HCT116 (cell line): ENCODE measurements at regions not wholly inside any gene's neighbourhood (a gene's known extent, or its start where the extent isn't known, plus 50 kb on each side); places are given as distances from the start of the nearest gene placed in this dataset.

ENCODE experiments used
- ATAC-seq: fragments of 200-7000 bp; cut with Tn5 transposase; 2 replicates; pipeline ENCODE4 v1.9.1; 2020; ENCODE audit warnings: mild to moderate bottlenecking, moderate library complexity
- BruUV-seq: library from RNA; stranded (reverse); fragments of 400-500 nt; replicated peaks from 2 replicates; lab custom pipeline; 2021; lab: Mats Ljungman, UMichigan
- CTCF ChIA-PET: fragments of 300-600 bp; sonication (Branson Sonifier 250); formaldehyde crosslinking; loops from one replicate; lab custom pipeline; 2021; ENCODE audit warnings: antibody characterized with exemption; lab: Charles Lee
- POLR2A ChIA-PET: fragments of 300-600, 350-600 bp; sonication (Branson Sonifier 250); formaldehyde crosslinking; loops from one replicate; lab custom pipeline; 2021; ENCODE audit warnings: antibody characterized with exemption; lab: Charles Lee
- RAD21 ChIA-PET, 2 experiments: fragments of 300-600 bp; sonication (Branson Sonifier 250); formaldehyde crosslinking; loops; one replicate each; lab custom pipeline; 2023; ENCODE audit warnings: low total read pairs in 2 of 2; ENCODE audit not compliant: uncharacterized antibody in 2 of 2, unreplicated experiment in 2 of 2, low non-redundant PET in 1 of 2; lab: Charles Lee
- DNase-seq: peaks from one replicate; pipeline ENCODE4 v3.0.0-alpha.2; 2010; ENCODE audit warnings: low read depth, low spot score
- H2AFZ ChIP-seq: fragments of 200-600 bp; shearing (Covaris generic), sonication (generic); 2 replicates; pipeline ENCODE4 v1.6.1; 2017; ENCODE audit warnings: low read depth, mixed run types, mixed read lengths, antibody characterized with exemption, low read length; ENCODE audit not compliant: poor library complexity, severe bottlenecking
- H3K27ac ChIP-seq: 2 replicates; pipeline ENCODE4 v1.5.1; 2012; ENCODE audit warnings: low read depth, low read length
- H3K27me3 ChIP-seq: fragments of 200-600 bp; sonication (generic); 2 replicates; pipeline ENCODE4 v1.6.1; 2016; ENCODE audit warnings: mixed run types, low read length, mixed read lengths; ENCODE audit not compliant: insufficient read depth
- H3K36me3 ChIP-seq, 2 experiments: fragments of 200-500 bp in 1 of 2; fragments of 200-600 bp in 1 of 2; sonication (Bioruptor generic) in 1 of 2; sonication (generic) in 1 of 2; 2 replicates each; pipeline versions ENCODE4 v1.5.1 to v1.6.1; 2014 to 2016; ENCODE audit warnings: low read length in 2 of 2, inconsistent platforms in 1 of 2, mixed read lengths in 1 of 2, mixed run types in 1 of 2; ENCODE audit not compliant: insufficient read depth in 2 of 2, control insufficient read depth in 1 of 2
- H3K4me1 ChIP-seq, 2 experiments: fragments of 200-600 bp in 1 of 2; sonication (generic) in 1 of 2; 2 replicates each; pipeline versions ENCODE4 v1.5.1 to v1.6.1; 2012 to 2017; ENCODE audit warnings: low read length in 2 of 2, inconsistent platforms in 1 of 2, mild to moderate bottlenecking in 1 of 2, mixed read lengths in 1 of 2, mixed run types in 1 of 2, moderate library complexity in 1 of 2; ENCODE audit not compliant: insufficient read depth in 2 of 2, control insufficient read depth in 1 of 2
- H3K4me2 ChIP-seq: fragments of 200-600 bp; sonication (generic); 2 replicates; pipeline ENCODE4 v1.6.1; 2017; ENCODE audit warnings: mixed run types, low read length, mixed read lengths
- H3K4me3 ChIP-seq, 2 experiments: fragments of 200-600 bp in 1 of 2; sonication (generic) in 1 of 2; replicated peaks in 1 of 2; 2 replicates each; pipeline ENCODE4 v1.5.1; 2011 to 2016; ENCODE audit warnings: low read length in 2 of 2, control low read depth in 1 of 2, low read depth in 1 of 2, mild to moderate bottlenecking in 1 of 2, mixed read lengths in 1 of 2, mixed run types in 1 of 2
- H3K79me2 ChIP-seq: fragments of 200-600 bp; sonication (generic); 2 replicates; pipeline ENCODE4 v1.6.1; 2017; ENCODE audit warnings: mild to moderate bottlenecking, mixed run types, low read length, moderate library complexity, mixed read lengths; ENCODE audit not compliant: insufficient read depth
- H3K9ac ChIP-seq: fragments of 200-600 bp; sonication (generic); 2 replicates; pipeline ENCODE4 v1.6.1; 2016; ENCODE audit warnings: low read length, mixed read lengths
- H3K9me2 ChIP-seq: fragments of 200-600 bp; sonication (generic), shearing (Covaris generic); 2 replicates; pipeline ENCODE4 v1.6.1; 2017; ENCODE audit warnings: mixed run types, mild to moderate bottlenecking, moderate library complexity; ENCODE audit not compliant: insufficient read depth
- H3K9me3 ChIP-seq, 2 experiments: fragments of 200-500 bp in 1 of 2; fragments of 200-600 bp in 1 of 2; sonication (Bioruptor generic) in 1 of 2; sonication (generic) in 1 of 2; 2 replicates each; pipeline ENCODE4 v1.6.1; 2014 to 2017; ENCODE audit warnings: low read length in 2 of 2, mixed read lengths in 2 of 2, inconsistent platforms in 1 of 2, low read depth in 1 of 2, mild to moderate bottlenecking in 1 of 2, mixed run types in 1 of 2, moderate library complexity in 1 of 2; ENCODE audit not compliant: control insufficient read depth in 1 of 2, insufficient read depth in 1 of 2
- H4K20me1 ChIP-seq: fragments of 200-600 bp; sonication (generic), shearing (Covaris generic); 2 replicates; pipeline ENCODE4 v1.6.1; 2017; ENCODE audit warnings: mixed run types, mild to moderate bottlenecking, moderate library complexity; ENCODE audit not compliant: insufficient read depth
- ATF3 ChIP-seq: IDR thresholded peaks from 2 replicates; pipeline ENCODE4 v1.6.1; 2012
- CBX3 ChIP-seq: IDR thresholded peaks from 2 replicates; pipeline ENCODE4 v1.6.1; 2012; ENCODE audit warnings: low read depth
- CEBPB ChIP-seq: IDR thresholded peaks from 2 replicates; pipeline ENCODE4 v1.6.1; 2012; ENCODE audit warnings: low read depth
- CTCF ChIP-seq, 3 experiments: fragments of 200-600 bp in 1 of 3; sonication (generic) in 1 of 3; IDR thresholded peaks in 2 of 3; conservative IDR thresholded peaks in 1 of 3; 2 replicates each; pipeline ENCODE4 v1.5.1; 2012 to 2017; ENCODE audit warnings: low read depth in 2 of 3, low read length in 2 of 3, antibody characterized with exemption in 1 of 3, borderline replicate concordance in 1 of 3, control low read depth in 1 of 3, mild to moderate bottlenecking in 1 of 3, mixed read lengths in 1 of 3, mixed run types in 1 of 3, moderate library complexity in 1 of 3; ENCODE audit not compliant: insufficient read depth in 1 of 3
- EGR1 ChIP-seq: IDR thresholded peaks from 2 replicates; pipeline ENCODE4 v1.6.1; 2012; ENCODE audit warnings: low read depth
- EZH2phosphoT487 ChIP-seq: fragments of 200-600 bp; IDR thresholded peaks from 2 replicates; pipeline ENCODE4 v1.6.1; 2018; ENCODE audit warnings: antibody characterized with exemption, borderline replicate concordance
- FOSL1 ChIP-seq: IDR thresholded peaks from 2 replicates; pipeline ENCODE4 v1.6.1; 2012; ENCODE audit warnings: low read depth
- JUND ChIP-seq: IDR thresholded peaks from 2 replicates; pipeline ENCODE4 v1.6.1; 2012
- MAX ChIP-seq: IDR thresholded peaks from 2 replicates; pipeline ENCODE4 v1.6.1; 2012
- POLR2A ChIP-seq: IDR thresholded peaks from 2 replicates; pipeline ENCODE4 v1.7.0; 2011; ENCODE audit warnings: borderline replicate concordance; ENCODE audit not compliant: insufficient read depth, insufficient read length; ENCODE audit errors: extremely low read depth
- POLR2AphosphoS5 ChIP-seq: IDR thresholded peaks from 2 replicates; pipeline ENCODE4 v1.6.1; 2011; ENCODE audit warnings: mild to moderate bottlenecking, low read depth, low read length, moderate library complexity
- RAD21 ChIP-seq: IDR thresholded peaks from 2 replicates; pipeline ENCODE4 v1.6.1; 2012; ENCODE audit warnings: low read depth, mild to moderate bottlenecking
- SP1 ChIP-seq: IDR thresholded peaks from 2 replicates; pipeline ENCODE4 v1.6.1; 2012; ENCODE audit warnings: low read depth
- TCF7L2 ChIP-seq: IDR thresholded peaks from 2 replicates; pipeline ENCODE4 v1.7.0; 2011; ENCODE audit warnings: borderline replicate concordance, inconsistent platforms; ENCODE audit not compliant: insufficient read depth, insufficient read length; ENCODE audit errors: extremely low read depth
- YY1 ChIP-seq: IDR thresholded peaks from 2 replicates; pipeline ENCODE4 v1.6.1; 2011; ENCODE audit warnings: low read length, low read depth, moderate library complexity, mild to moderate bottlenecking; ENCODE audit not compliant: insufficient replicate concordance; ENCODE audit errors: extremely low read depth
- ZBTB33 ChIP-seq: IDR thresholded peaks from 2 replicates; pipeline ENCODE4 v1.6.1; 2011; ENCODE audit warnings: mild to moderate bottlenecking, low read length, moderate library complexity; ENCODE audit not compliant: insufficient replicate concordance; ENCODE audit errors: extremely low read depth
- ZFX ChIP-seq: fragments of 450-650 bp; IDR thresholded peaks from 2 replicates; pipeline ENCODE4 v1.6.1; 2017
- ZNF274 ChIP-seq: fragments of 200-500 bp; sonication (Bioruptor generic); IDR thresholded peaks from 2 replicates; pipeline ENCODE4 v1.6.1; 2014; ENCODE audit warnings: mild to moderate bottlenecking, low read depth, low read length, inconsistent platforms
- intact Hi-C: fragments of 100-400 bp; cut with micrococcal nuclease; formaldehyde crosslinking; loops from 2 replicates; pipeline ENCODE4 v1.10.0; 2022

- H3K9me2 ChIP-seq: no peaks in the 10 kb centered on the region
- no peak for DNase-seq
- no peaks in the 10 kb centered on the region for H4K20me1 ChIP-seq
- ChIA-PET POLR2A (no interaction called here), CTCF (no interaction called here), RAD21 (no interaction called here)
- ATAC-seq: no peak
- H3K4me1 ChIP-seq: no peaks in the 10 kb centered on the region
- H3K4me2 ChIP-seq: no peak overlapping the region
- H3K9ac ChIP-seq: no peak overlapping the region
- no peaks in the 10 kb centered on the region for H3K79me2 ChIP-seq
- no peaks in the 10 kb centered on the region for H3K27me3 ChIP-seq
- H2AFZ ChIP-seq: no peak overlapping the region
- H3K9me3 ChIP-seq: no peaks in the 10 kb centered on the region
- intact Hi-C loops: no loop called here
- TF ChIP-seq POLR2AphosphoS5 (no peak), FOSL1 (no peak), EGR1 (no peak), ZNF274 (no peak), YY1 (no peak), CBX3 (no peak), TCF7L2 (no peak), ZFX (no peak), RAD21 (no peak), CTCF (IDR thresholded peaks at IDR 0.05 in 2 of 3, conservative IDR thresholded peaks at IDR 0.05 in 1 of 3; ENCODE audit: borderline replicate concordance in 1 of 3, insufficient read depth in 1 of 3, low read depth in 2 of 3, low read length in 2 of 3) (no peak), SP1 (no peak), ATF3 (no peak), JUND (no peak), CEBPB (no peak), EZH2phosphoT487 (no peak), ZBTB33 (no peak), MAX (no peak), POLR2A (no peak)
- no peak overlapping the region for H3K4me3 ChIP-seq
- no peak overlapping the region for H3K27ac ChIP-seq
- no peaks in the 10 kb centered on the region for H3K36me3 ChIP-seq
- BruUV-seq: no TSS peak
Observed at GRCh38 chr5:125600559-125600958, 822.6 kb upstream of the GRAMD2B start.
